HG03139 (cell line): ENCODE measurements at regions not wholly inside any gene's neighbourhood (a gene's known extent, or its start where the extent isn't known, plus 50 kb on each side); places are given as distances from the start of the nearest gene placed in this dataset.

Experiments
- ATAC-seq: cut with Tn5 transposase; IDR thresholded peaks from one replicate; pipeline ENCODE4 v1.9.1; 2021; ENCODE audit not compliant: unreplicated experiment

- no peak for ATAC-seq
These were observed 293.6 kb upstream of the ATP5MC3 start for GRCh38 chr2:175475130-175475529.

- ATAC-seq: no peak
These were observed 287.1 kb upstream of the ATP5MC3 start for GRCh38 chr2:175468431-175469098.

GRCh38 chr2:175465101-175465500 lies 283.6 kb upstream of the ATP5MC3 start:
- no peak for ATAC-seq

- ATAC-seq: no peak
These were observed 282.8 kb upstream of the ATP5MC3 start for GRCh38 chr2:175464311-175464670.

- no peak for ATAC-seq
These were observed 282.2 kb upstream of the ATP5MC3 start for GRCh38 chr2:175463589-175464310.

- no peak for ATAC-seq
These were observed 281.7 kb upstream of the ATP5MC3 start for GRCh38 chr2:175463169-175463568.

GRCh38 chr2:175462246-175462645 lies 280.7 kb upstream of the ATP5MC3 start:
- no peak for ATAC-seq

GRCh38 chr2:175461839-175462238 lies 280.3 kb upstream of the ATP5MC3 start:
- ATAC-seq: no peak

- ATAC-seq: no peak
These were observed 276.5 kb upstream of the ATP5MC3 start for GRCh38 chr2:175457895-175458448.

GRCh38 chr2:175454953-175455389 lies 273.5 kb upstream of the ATP5MC3 start:
- ATAC-seq: no peak

- ATAC-seq: no peak
These were observed 268.7 kb upstream of the ATP5MC3 start for GRCh38 chr2:175450029-175450760.

GRCh38 chr2:175449616-175450015 lies 268.1 kb upstream of the ATP5MC3 start:
- no peak for ATAC-seq

- no peak for ATAC-seq
These were observed 264.7 kb upstream of the ATP5MC3 start for GRCh38 chr2:175446201-175446600.

GRCh38 chr2:175445281-175445680 lies 263.8 kb upstream of the ATP5MC3 start:
- no peak for ATAC-seq

GRCh38 chr2:175442441-175442840 lies 260.9 kb upstream of the ATP5MC3 start:
- ATAC-seq: no peak

GRCh38 chr2:175441181-175441761 lies 259.8 kb upstream of the ATP5MC3 start:
- no peak for ATAC-seq

- ATAC-seq: no peak
These were observed 257.9 kb upstream of the ATP5MC3 start for GRCh38 chr2:175439416-175439815.

- no peak for ATAC-seq
These were observed 255.7 kb upstream of the ATP5MC3 start for GRCh38 chr2:175437167-175437566.

GRCh38 chr2:175436076-175436475 lies 254.6 kb upstream of the ATP5MC3 start:
- ATAC-seq: no peak

- ATAC-seq: no peak
These were observed 253.5 kb upstream of the ATP5MC3 start for GRCh38 chr2:175435012-175435411.

- no peak for ATAC-seq
These were observed 251.3 kb upstream of the ATP5MC3 start for GRCh38 chr2:175432793-175433192.
